GM13976 (cell line): ENCODE measurements at regions not wholly inside any gene's neighbourhood (a gene's known extent, or its start where the extent isn't known, plus 50 kb on each side); places are given as distances from the start of the nearest gene placed in this dataset.
"Not testable (repeated sequence)": the region's sequence is repeated elsewhere in the genome, so short reads cannot be mapped to it uniquely, and the experiment has no call there.

Experiments
- DNase-seq: peaks from one replicate; pipeline ENCODE4 v3.0.0; 2012; ENCODE audit warnings: low spot score
- CTCF ChIP-seq: IDR thresholded peaks from 2 replicates; pipeline ENCODE4 v1.5.1; 2012; ENCODE audit warnings: borderline replicate concordance, mild to moderate bottlenecking; ENCODE audit not compliant: insufficient read depth; ENCODE audit errors: extremely low read depth, missing control alignments, control extremely low read depth
- in situ Hi-C: fragments of 300-500 bp; cut with MboI; formaldehyde crosslinking; loops from one replicate; pipeline ENCODE4 v1.12.0; 2022; ENCODE audit warnings: low sequenced_read_pairs, mixed read lengths, inconsistent platforms; ENCODE audit not compliant: unreplicated experiment

- no peak for DNase-seq
- TF ChIP-seq CTCF = no peak
- in situ Hi-C loops = no loop called here
Observed at GRCh38 chrX:964831-965416, 247.5 kb downstream of the CRLF2 start.

- in situ Hi-C loops = no loop called here
- TF ChIP-seq CTCF = no peak
- DNase-seq = no peak
Observed at GRCh38 chrX:960821-961220, 251.6 kb downstream of the CRLF2 start.

- in situ Hi-C loops = no loop called here
- DNase-seq = no peak
- no peak for TF ChIP-seq CTCF
Observed at GRCh38 chrX:959595-959994, 252.9 kb downstream of the CRLF2 start.

GRCh38 chrX:955168-955781 lies 257.2 kb downstream of the CRLF2 start:
- DNase-seq, in situ Hi-C loops: not testable (repeated sequence)

- no peak for DNase-seq
- TF ChIP-seq CTCF = no peak
- in situ Hi-C loops = no loop called here
Observed at GRCh38 chrX:953879-954482, 258.5 kb downstream of the CRLF2 start.

- TF ChIP-seq CTCF = no peak
- in situ Hi-C loops = no loop called here
- no peak for DNase-seq
Observed at GRCh38 chrX:952816-953215, 259.6 kb downstream of the CRLF2 start.

GRCh38 chrX:947262-947661 lies 265.2 kb downstream of the CRLF2 start:
- DNase-seq, in situ Hi-C loops: not testable (repeated sequence)
